ENCODE measurements at regions not wholly inside any gene's neighbourhood (a gene's known extent, or its start where the extent isn't known, plus 50 kb on each side); places are given as distances from the start of the nearest gene placed in this dataset.

- CTCF ChIA-PET = no interaction called here
- TF ChIP-seq ESRRA (CRISPR knock-in tag; IDR thresholded peaks at IDR 0.05; ENCODE audit: borderline replicate concordance) = no peak
- TF ChIP-seq CBFB (CRISPR knock-in tag; IDR thresholded peaks at IDR 0.05; ENCODE audit: low read depth) = no peak
- no peak for TF ChIP-seq PREB (CRISPR knock-in tag; IDR thresholded peaks at IDR 0.05; ENCODE audit: borderline replicate concordance)
- TF ChIP-seq PRRX2 (CRISPR knock-in tag; IDR thresholded peaks at IDR 0.05) = no peak
- TF ChIP-seq TP53 (CRISPR knock-in tag; IDR thresholded peaks at IDR 0.05) = no peak
- TF ChIP-seq, protein P1, sequence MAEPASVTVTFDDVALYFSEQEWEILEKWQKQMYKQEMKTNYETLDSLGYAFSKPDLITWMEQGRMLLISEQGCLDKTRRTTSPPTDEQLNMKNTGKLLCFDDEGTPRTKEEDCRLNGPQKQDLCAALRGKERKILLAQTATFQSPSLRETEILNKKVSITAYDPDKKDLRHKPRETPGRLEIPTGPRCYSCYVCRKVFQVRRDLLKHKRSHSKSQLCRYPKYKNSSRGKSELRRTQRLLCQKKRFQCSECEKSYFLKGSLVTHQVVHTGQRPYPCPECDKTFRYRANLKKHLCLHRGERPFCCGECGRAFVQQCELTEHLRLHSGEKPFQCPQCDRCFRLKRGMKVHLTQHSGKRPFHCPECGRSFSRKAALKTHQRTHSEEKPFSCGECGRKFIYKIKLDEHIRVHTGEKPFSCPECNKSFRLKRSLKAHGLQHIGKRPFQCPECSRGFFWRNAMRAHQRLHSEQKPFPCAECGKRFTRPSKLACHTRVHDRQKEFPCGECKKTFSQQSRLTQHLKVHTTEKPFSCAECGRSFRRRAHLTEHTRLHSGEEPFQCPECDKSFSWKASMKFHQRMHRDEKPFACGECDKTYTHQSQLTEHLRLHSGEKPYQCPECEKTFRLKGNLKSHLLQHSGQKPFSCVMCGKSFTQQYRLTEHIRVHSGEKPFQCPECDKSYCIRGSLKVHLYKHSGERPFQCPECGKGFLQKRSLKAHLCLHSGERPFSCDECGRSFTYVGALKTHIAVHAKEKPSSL (CRISPR knock-in tag; conservative IDR thresholded peaks at IDR 0.05) = no peak
- no peak for TF ChIP-seq TCF7 (CRISPR knock-in tag; IDR thresholded peaks at IDR 0.05; ENCODE audit: low read depth)
- TF ChIP-seq GABPB1 (CRISPR knock-in tag; IDR thresholded peaks at IDR 0.05) = no peak
- TF ChIP-seq, protein P2, sequence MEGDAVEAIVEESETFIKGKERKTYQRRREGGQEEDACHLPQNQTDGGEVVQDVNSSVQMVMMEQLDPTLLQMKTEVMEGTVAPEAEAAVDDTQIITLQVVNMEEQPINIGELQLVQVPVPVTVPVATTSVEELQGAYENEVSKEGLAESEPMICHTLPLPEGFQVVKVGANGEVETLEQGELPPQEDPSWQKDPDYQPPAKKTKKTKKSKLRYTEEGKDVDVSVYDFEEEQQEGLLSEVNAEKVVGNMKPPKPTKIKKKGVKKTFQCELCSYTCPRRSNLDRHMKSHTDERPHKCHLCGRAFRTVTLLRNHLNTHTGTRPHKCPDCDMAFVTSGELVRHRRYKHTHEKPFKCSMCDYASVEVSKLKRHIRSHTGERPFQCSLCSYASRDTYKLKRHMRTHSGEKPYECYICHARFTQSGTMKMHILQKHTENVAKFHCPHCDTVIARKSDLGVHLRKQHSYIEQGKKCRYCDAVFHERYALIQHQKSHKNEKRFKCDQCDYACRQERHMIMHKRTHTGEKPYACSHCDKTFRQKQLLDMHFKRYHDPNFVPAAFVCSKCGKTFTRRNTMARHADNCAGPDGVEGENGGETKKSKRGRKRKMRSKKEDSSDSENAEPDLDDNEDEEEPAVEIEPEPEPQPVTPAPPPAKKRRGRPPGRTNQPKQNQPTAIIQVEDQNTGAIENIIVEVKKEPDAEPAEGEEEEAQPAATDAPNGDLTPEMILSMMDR (IDR thresholded peaks at IDR 0.05) = no peak
- no peak for TF ChIP-seq ZNF396 (CRISPR knock-in tag; IDR thresholded peaks at IDR 0.05; ENCODE audit: borderline replicate concordance)
- TF ChIP-seq ARID4B (CRISPR knock-in tag; IDR thresholded peaks at IDR 0.05; ENCODE audit: borderline replicate concordance) = no peak
- no peak for TF ChIP-seq ZNF532 (CRISPR knock-in tag; IDR thresholded peaks at IDR 0.05; ENCODE audit: borderline replicate concordance)
- no peaks in the 10 kb centered on the region for H3K4me1 Mint-ChIP-seq
- H3K27ac Mint-ChIP-seq = no peak overlapping the region
- H3K4me3 Mint-ChIP-seq = no peak overlapping the region
- H3K27me3 Mint-ChIP-seq (ENCODE audit: low read depth) = peaks cover 4% of the 10 kb centered on the region; the same call in 1 of the 2 replicates
- no peaks in the 10 kb centered on the region for H3K36me3 Mint-ChIP-seq
- H3K9me3 Mint-ChIP-seq = peaks cover 7% of the 10 kb centered on the region
- POLR2A ChIA-PET = no interaction called here
- ATAC-seq (no peak), DNase-seq (ENCODE audit: low spot score) (no peak)
Observed at GRCh38 chr1:60265560-60266535, 192.3 kb upstream of the C1orf87 start.
